CD14-positive monocyte (primary cell): ENCODE measurements at regions not wholly inside any gene's neighbourhood (a gene's known extent, or its start where the extent isn't known, plus 50 kb on each side); places are given as distances from the start of the nearest gene placed in this dataset.

Experiments used
- DNase-seq, 3 donors: peaks; one replicate each; pipeline ENCODE4 v3.0.0-alpha.2; 2011 to 2022
- H2AFZ ChIP-seq: 2 replicates; pipeline ENCODE4 v1.6.0; 2012; ENCODE audit warnings: mild to moderate bottlenecking, low read depth, low read length, inconsistent platforms; ENCODE audit not compliant: insufficient read depth, poor library complexity, severe bottlenecking
- H3K27ac ChIP-seq, 2 donors: 1 replicate in 1 of 2; 2 replicates in 1 of 2; pipeline ENCODE4 v1.5.1; 2012 to 2013; ENCODE audit warnings: low read length in 2 of 2, control low read depth in 1 of 2, inconsistent platforms in 1 of 2, low read depth in 1 of 2, mild to moderate bottlenecking in 1 of 2
- H3K27me3 ChIP-seq, 2 donors: one replicate each; pipeline versions ENCODE4 v1.6.0 to v1.6.1; 2011 to 2013; ENCODE audit warnings: low read length in 2 of 2; ENCODE audit not compliant: control insufficient read depth in 2 of 2, insufficient read depth in 2 of 2
- H3K36me3 ChIP-seq, 2 donors: replicated peaks in 1 of 2; 1 replicate in 1 of 2; 2 replicates in 1 of 2; pipeline versions ENCODE4 v1.5.1 to v1.6.1; 2012 to 2013; ENCODE audit warnings: low read length in 2 of 2, control low read depth in 1 of 2, inconsistent platforms in 1 of 2, mild to moderate bottlenecking in 1 of 2; ENCODE audit not compliant: insufficient read depth in 2 of 2, control insufficient read depth in 1 of 2
- H3K4me1 ChIP-seq, 2 donors: 1 replicate in 1 of 2; 2 replicates in 1 of 2; pipeline versions ENCODE4 v1.5.1 to v1.6.1; 2012 to 2013; ENCODE audit warnings: low read length in 2 of 2, control low read depth in 1 of 2, inconsistent platforms in 1 of 2, mild to moderate bottlenecking in 1 of 2, moderate library complexity in 1 of 2; ENCODE audit not compliant: insufficient read depth in 2 of 2, control insufficient read depth in 1 of 2
- H3K4me2 ChIP-seq: replicated peaks from 2 replicates; pipeline ENCODE3; 2012; ENCODE audit warnings: low read length, moderate library complexity, mild to moderate bottlenecking; ENCODE audit not compliant: poor library complexity, severe bottlenecking; ENCODE audit errors: extremely low read depth
- H3K4me3 ChIP-seq, 3 experiments: fragments of 200-600 bp in 1 of 3; sonication (generic) in 1 of 3; replicated peaks in 1 of 3; 1 replicate in 2 of 3; 2 replicates in 1 of 3; pipeline ENCODE4 v1.5.1; 2011 to 2013; ENCODE audit warnings: low read length in 3 of 3, mild to moderate bottlenecking in 3 of 3, control low read depth in 2 of 3, low read depth in 2 of 3, inconsistent platforms in 1 of 3, moderate library complexity in 1 of 3
- H3K79me2 ChIP-seq: 2 replicates; pipeline ENCODE4 v1.6.0; 2012; ENCODE audit warnings: mild to moderate bottlenecking, control low read depth, inconsistent platforms, low read length, moderate library complexity; ENCODE audit not compliant: insufficient read depth
- H3K9ac ChIP-seq: 2 replicates; pipeline ENCODE4 v1.6.0; 2017; ENCODE audit warnings: low read length, mild to moderate bottlenecking; ENCODE audit not compliant: insufficient read depth, poor library complexity, severe bottlenecking
- H3K9me3 ChIP-seq, 2 donors: replicated peaks in 1 of 2; 1 replicate in 1 of 2; 2 replicates in 1 of 2; pipeline versions ENCODE4 v1.5.1 to v1.6.1; 2012 to 2013; ENCODE audit warnings: low read length in 2 of 2, control low read depth in 1 of 2; ENCODE audit not compliant: control insufficient read depth in 1 of 2, insufficient read depth in 1 of 2
- H4K20me1 ChIP-seq: 2 replicates; pipeline ENCODE4 v1.6.0; 2012; ENCODE audit warnings: mild to moderate bottlenecking, low read length, control low read depth, moderate library complexity; ENCODE audit not compliant: insufficient read depth
- H3K27ac Mint-ChIP-seq, 7 donors: one replicate each; pipeline ENCODE4 v1.8.0; 2020; ENCODE audit warnings: mild to moderate bottlenecking in 7 of 7, mixed read lengths in 7 of 7, moderate library complexity in 6 of 7, inconsistent platforms in 2 of 7
- H3K27me3 Mint-ChIP-seq, 3 donors: one replicate each; pipeline ENCODE4 v1.8.0; 2021 to 2022; ENCODE audit warnings: low read depth in 3 of 3, mild to moderate bottlenecking in 3 of 3, mixed read lengths in 3 of 3, moderate library complexity in 3 of 3, inconsistent platforms in 1 of 3
- H3K36me3 Mint-ChIP-seq, 2 donors: one replicate each; pipeline ENCODE4 v1.8.0; 2020; ENCODE audit warnings: mixed read lengths in 2 of 2, inconsistent platforms in 1 of 2, mild to moderate bottlenecking in 1 of 2
- H3K4me1 Mint-ChIP-seq: one replicate; pipeline ENCODE4 v1.8.0; 2020; ENCODE audit warnings: mild to moderate bottlenecking, mixed read lengths
- H3K4me3 Mint-ChIP-seq, 2 donors: one replicate each; pipeline ENCODE4 v1.8.0; 2020; ENCODE audit warnings: mild to moderate bottlenecking in 2 of 2, mixed read lengths in 2 of 2, moderate library complexity in 1 of 2
- H3K9me3 Mint-ChIP-seq, 7 donors: one replicate each; pipeline ENCODE4 v1.8.0; 2020 to 2022; ENCODE audit warnings: mixed read lengths in 7 of 7, mild to moderate bottlenecking in 6 of 7, moderate library complexity in 6 of 7, inconsistent platforms in 2 of 7
- WGBS: methylation state at CpG from one replicate; pipeline ENCODE4 v1.1.5; 2013; ENCODE audit warnings: missing lambda C conversion rate; ENCODE audit not compliant: insufficient coverage; 5-methylcytosine and 5-hydroxymethylcytosine counted together
- intact Hi-C, 2 donors: fragments of 100-400 bp; cut with micrococcal nuclease; formaldehyde crosslinking; loops; one replicate each; pipeline versions ENCODE4 v1.15.0 to v1.15.1; 2023
- TF ChIP-seq, protein P1 (sequence below): fragments of 200-600 bp; IDR thresholded peaks from one replicate; pipeline ENCODE4 v1.8.0; 2022; ENCODE audit warnings: antibody characterized with exemption, mild to moderate bottlenecking

DNA sequence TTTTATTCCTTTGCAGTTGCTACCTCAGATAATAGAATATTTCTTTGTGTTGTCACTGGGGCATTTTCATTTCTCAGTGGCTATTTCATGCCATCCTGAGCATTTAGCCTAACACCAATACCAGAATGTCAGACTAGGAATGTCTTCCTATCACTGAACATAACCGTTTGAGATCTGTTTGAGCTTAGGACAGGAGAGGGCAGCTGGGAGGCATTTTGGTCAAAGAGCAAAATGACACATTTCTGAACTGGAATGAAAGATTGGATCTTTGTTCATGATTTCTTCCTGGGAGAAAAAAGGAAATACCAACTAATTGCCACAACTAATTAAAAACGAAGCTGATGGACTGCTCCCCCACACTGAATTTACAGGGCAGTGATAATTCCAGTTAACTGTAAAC lies 921.3 kb upstream of the NR2F2 start:
- TF ChIP-seq, protein P1, sequence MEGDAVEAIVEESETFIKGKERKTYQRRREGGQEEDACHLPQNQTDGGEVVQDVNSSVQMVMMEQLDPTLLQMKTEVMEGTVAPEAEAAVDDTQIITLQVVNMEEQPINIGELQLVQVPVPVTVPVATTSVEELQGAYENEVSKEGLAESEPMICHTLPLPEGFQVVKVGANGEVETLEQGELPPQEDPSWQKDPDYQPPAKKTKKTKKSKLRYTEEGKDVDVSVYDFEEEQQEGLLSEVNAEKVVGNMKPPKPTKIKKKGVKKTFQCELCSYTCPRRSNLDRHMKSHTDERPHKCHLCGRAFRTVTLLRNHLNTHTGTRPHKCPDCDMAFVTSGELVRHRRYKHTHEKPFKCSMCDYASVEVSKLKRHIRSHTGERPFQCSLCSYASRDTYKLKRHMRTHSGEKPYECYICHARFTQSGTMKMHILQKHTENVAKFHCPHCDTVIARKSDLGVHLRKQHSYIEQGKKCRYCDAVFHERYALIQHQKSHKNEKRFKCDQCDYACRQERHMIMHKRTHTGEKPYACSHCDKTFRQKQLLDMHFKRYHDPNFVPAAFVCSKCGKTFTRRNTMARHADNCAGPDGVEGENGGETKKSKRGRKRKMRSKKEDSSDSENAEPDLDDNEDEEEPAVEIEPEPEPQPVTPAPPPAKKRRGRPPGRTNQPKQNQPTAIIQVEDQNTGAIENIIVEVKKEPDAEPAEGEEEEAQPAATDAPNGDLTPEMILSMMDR, result no peak
- no peak overlapping the region for H3K4me2 ChIP-seq
- no peaks in the 10 kb centered on the region for H3K36me3 ChIP-seq
- Mint-ChIP-seq H3K4me1 (no peaks in the 10 kb centered on the region), H3K27ac (no peak overlapping the region), H3K9me3 (peaks cover 0 to 5% (median 0%) of the 10 kb centered on the region in 7 donors), H3K4me3 (no peak overlapping the region), H3K27me3 (no peaks in the 10 kb centered on the region), H3K36me3 (no peaks in the 10 kb centered on the region)
- no peaks in the 10 kb centered on the region for H3K9me3 ChIP-seq
- no peak overlapping the region for H3K9ac ChIP-seq
- no peak for DNase-seq
- no peaks in the 10 kb centered on the region for H4K20me1 ChIP-seq
- no peak overlapping the region for H3K27ac ChIP-seq
- no peak overlapping the region for H2AFZ ChIP-seq
- no peak overlapping the region for H3K4me3 ChIP-seq
- no peaks in the 10 kb centered on the region for H3K27me3 ChIP-seq
- no peaks in the 10 kb centered on the region for H3K79me2 ChIP-seq
- H3K4me1 ChIP-seq, result no peaks in the 10 kb centered on the region
- WGBS, result no CpG with 5 or more reads among the region's 2 CpGs
- intact Hi-C loops, result no loop called here

DNA sequence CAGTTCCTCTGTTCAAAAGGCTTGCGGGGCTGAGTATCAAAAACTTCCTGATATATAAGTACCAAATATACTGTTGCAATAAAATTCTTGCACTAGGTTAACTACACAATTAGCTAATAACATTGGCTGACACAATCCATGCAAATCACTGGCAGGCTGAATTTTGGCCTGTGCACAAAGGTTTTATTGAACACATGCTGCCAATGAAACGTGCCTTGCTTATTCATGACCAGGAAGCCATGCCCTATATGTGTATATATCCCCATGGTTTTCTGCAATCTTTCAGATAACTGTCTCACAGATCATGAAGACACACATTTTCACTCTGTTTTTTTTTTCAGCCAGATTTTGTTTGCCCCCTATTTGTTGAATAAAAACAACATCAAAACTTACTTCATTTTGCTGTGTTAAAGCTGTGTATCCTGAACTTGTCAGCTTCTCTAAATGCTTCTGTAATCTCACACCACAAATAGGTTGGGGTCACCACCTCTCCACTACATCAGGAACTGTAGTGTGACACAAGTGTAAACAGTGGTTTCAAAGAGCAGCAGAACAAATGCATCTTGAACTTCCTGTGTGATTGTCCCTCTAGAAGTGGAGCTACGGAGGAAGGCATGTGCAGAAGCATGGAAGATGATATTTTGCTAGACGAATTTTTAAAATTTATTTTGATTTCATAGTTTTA lies 920.7 kb upstream of the NR2F2 start:
- no peaks in the 10 kb centered on the region for H3K4me1 Mint-ChIP-seq
- H3K36me3 ChIP-seq, result no peaks in the 10 kb centered on the region
- WGBS, result no CpG with 5 or more reads among the region's 4 CpGs

More for the DNA sequence above, 920.7 kb upstream of the NR2F2 start:
- Histone ChIP-seq H3K9ac (no peak overlapping the region), H3K4me3 (no peak overlapping the region), H3K4me2 (no peak overlapping the region), H3K27ac (no peak overlapping the region), H3K9me3 (no peaks in the 10 kb centered on the region), H2AFZ (no peak overlapping the region), H4K20me1 (no peaks in the 10 kb centered on the region), H3K4me1 (no peaks in the 10 kb centered on the region), H3K27me3 (no peaks in the 10 kb centered on the region), H3K79me2 (no peaks in the 10 kb centered on the region)
- TF ChIP-seq, protein P1, result no peak
- no peak for DNase-seq
- H3K27me3 Mint-ChIP-seq, result no peaks in the 10 kb centered on the region
- peaks cover 0 to 5% (median 0%) of the 10 kb centered on the region in 7 donors for H3K9me3 Mint-ChIP-seq
- no peaks in the 10 kb centered on the region for H3K36me3 Mint-ChIP-seq
- H3K27ac Mint-ChIP-seq, result no peak overlapping the region
- no peak overlapping the region for H3K4me3 Mint-ChIP-seq
- intact Hi-C loops, result no loop called here
